Right ventricle myocardium inferior (tissue), 1 donor: ENCODE measurements at regions not wholly inside any gene's neighbourhood (a gene's known extent, or its start where the extent isn't known, plus 50 kb on each side); places are given as distances from the start of the nearest gene placed in this dataset.
"Not testable (repeated sequence)": the region's sequence is repeated elsewhere in the genome, so short reads cannot be mapped to it uniquely, and the experiment has no call there.

ENCODE experiments used
- ATAC-seq: fragments of 200-7000 bp; cut with Tn5 transposase; one replicate; pipeline ENCODE4 v1.9.1; 2020; ENCODE audit warnings: mild to moderate bottlenecking, moderate library complexity
- DNase-seq: peaks from one replicate; pipeline ENCODE4 v3.0.0; 2021; ENCODE audit errors: missing footprints
- intact Hi-C: fragments of 100-400 bp; cut with DNase I; formaldehyde crosslinking; loops from one replicate; pipeline ENCODE4 v1.11.0; 2022
- donor health status: DM: no; HTN: yes; CAD: no; lungs with severe emphysema.

DNA sequence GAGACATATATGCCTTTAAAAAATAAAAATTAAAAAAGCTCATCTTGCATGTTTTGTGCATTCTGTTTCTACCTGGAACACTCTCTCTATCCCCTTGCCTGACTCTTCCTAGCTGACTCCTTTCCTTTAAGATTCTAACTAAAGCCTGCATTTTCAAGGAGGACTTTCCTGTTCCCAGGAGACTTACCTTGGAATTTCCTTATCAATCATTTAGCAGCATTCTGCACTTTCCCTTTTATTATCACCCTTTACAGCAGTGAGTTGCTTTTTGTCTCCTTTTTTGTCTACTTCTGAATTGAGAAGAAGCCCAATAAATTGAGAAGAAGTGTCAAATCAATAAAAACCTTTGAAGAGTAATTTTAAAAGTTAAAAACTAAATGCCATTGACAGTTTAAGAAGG lies 142.2 kb upstream of the TMEM196 start:
- intact Hi-C loops, result no loop called here
- ATAC-seq (no peak), DNase-seq (no peak)

GRCh38 chr7:19914866-19915265 lies 141.4 kb upstream of the TMEM196 start:
- ATAC-seq (no peak), DNase-seq (no peak)
- intact Hi-C loops, result no loop called here

- no peak for ATAC-seq
- DNase-seq, result no peak
- intact Hi-C loops, result no loop called here
Observed at GRCh38 chr7:19900118-19900517, 126.7 kb upstream of the TMEM196 start.

- ATAC-seq, result no peak
Observed at GRCh38 chr7:19899529-19899928, 126.1 kb upstream of the TMEM196 start.

GRCh38 chr7:19882893-19883292 lies 109.5 kb upstream of the TMEM196 start:
- peak; percentile 45 for DNase-seq
- ATAC-seq, intact Hi-C loops: not testable (repeated sequence)

More at GRCh38 chr7:19899529-19899928, 126.1 kb upstream of the TMEM196 start:
- DNase-seq, result no peak
- intact Hi-C loops, result no loop called here

- intact Hi-C loops, result no loop called here
- ATAC-seq (no peak), DNase-seq (no peak)
Observed at GRCh38 chr7:19872094-19872493, 98.7 kb upstream of the TMEM196 start.

DNA sequence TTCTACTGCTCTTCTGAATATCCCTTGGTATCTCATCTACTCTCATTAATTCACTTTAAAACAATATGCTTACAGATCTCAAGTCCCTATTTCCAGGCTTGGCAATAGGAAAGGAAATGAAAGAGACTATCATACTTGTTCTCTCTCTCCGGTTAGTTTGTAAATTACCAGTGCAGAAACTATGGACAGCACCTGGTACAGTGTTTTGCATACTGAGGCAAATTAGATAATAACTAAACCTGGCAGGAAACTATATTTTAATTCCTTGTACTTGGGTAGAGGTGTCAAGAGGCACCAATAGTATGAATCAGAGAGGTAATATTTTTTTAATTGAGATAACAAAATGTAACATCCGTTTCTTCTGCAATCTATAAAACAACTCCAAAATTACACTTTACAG lies 97.7 kb upstream of the TMEM196 start:
- ATAC-seq (no peak), DNase-seq (no peak)
- intact Hi-C loops, result no loop called here

DNA sequence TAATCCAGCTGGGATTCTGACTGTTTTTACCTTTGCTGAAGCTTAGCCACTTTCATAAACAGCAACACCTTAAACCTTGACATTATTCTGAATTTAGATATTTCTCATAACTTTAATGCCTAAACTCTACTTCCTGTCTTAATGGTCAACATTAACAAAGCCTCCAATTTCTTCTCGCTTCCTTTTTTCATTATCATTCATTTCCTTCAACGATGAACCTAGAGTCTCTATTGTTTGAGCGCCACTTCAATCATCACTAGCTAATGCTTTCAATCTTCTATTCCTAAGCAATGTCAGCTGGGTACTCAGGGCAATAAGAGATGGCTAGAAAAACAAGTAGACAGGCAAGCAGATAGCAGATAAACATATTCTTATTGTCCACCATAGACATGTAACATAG lies 96.6 kb upstream of the TMEM196 start:
- intact Hi-C loops, result no loop called here
- DNase-seq, result no peak
- no peak for ATAC-seq

- DNase-seq (no peak), ATAC-seq (no peak)
- intact Hi-C loops, result no loop called here
Observed at GRCh38 chr7:19853261-19853832, 79.9 kb upstream of the TMEM196 start.

DNA sequence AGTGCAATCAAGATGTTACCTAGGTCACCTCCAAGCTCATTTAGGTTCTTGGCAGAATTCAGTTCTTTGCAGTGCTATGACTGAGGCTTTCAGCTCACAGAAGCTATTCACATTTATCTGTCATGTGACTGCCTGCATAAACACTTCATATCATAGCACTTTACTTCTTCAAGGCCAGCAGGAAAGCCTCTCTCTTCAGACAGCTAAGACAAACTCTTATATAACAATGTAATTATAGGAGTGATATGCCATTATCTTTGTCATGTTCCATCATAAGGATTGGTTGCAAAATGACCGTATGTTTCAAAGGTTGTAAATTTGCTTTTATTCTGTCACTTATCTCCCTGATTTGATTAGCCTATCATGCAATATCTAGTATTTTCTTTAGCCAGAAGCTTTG lies 78.8 kb upstream of the TMEM196 start:
- intact Hi-C loops, result no loop called here
- ATAC-seq, result no peak
- no peak for DNase-seq

DNA sequence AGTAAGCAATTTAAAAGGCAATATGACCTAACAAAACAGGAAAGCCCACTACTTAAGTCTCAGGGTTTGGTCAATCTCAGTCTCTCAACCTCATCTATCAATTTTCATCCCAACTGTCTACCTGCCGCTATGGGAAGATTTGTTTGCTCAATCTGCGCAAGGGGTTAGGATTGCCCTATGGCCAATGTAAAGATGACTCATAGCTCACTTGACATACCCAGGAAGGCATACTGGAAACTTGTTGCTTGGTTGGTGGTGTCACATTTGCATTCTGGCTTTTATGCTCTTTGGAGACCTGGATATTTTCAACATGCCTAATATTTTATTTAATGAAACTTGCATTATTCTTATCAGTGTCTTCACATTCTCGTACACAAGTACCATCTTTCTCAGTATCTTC lies 78.1 kb upstream of the TMEM196 start:
- no peak for DNase-seq
- no peak for ATAC-seq
- intact Hi-C loops, result no loop called here

DNA sequence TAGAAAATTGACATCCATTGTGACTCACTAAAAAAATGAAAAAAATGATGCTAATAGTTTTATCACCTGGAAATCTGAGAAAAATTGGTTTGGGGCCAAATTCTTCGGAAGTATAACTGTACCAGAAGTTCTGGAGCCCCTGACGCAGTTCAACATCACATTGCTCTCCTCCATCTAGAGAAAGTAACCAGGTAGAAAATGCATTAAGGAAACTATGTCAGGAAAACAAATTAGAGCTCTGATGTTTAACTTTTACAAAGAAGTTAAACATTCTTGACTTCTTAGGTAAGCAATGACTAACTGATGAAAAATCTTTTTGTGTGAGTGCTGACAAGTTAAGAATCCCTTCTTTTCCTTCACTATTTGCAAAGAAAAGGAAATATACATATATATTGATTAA lies 61.1 kb upstream of the TMEM196 start:
- DNase-seq, result no peak
- no peak for ATAC-seq
- intact Hi-C loops, result no loop called here

DNA sequence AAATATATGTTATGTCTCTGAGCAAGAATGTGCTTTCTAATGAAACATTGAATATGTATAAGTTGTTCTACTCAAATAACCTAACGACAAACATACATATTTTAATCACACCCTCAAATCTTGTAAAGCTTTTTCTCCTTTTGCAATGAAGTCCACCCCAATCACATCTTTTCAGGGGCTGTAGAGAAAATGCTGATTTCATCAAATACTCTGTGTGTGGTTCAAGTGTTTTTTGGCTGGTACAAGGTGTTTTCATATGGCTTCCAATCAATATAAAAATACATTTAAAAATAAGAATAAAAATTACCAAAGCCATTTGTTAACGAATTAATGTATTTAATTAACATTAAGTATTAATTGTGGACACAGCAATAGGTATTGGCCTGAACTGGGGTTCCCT lies 57.2 kb upstream of the TMEM196 start:
- ATAC-seq, result no peak
- intact Hi-C loops, result no loop called here
- no peak for DNase-seq
